ENCODE measurements at regions not wholly inside any gene's neighbourhood (a gene's known extent, or its start where the extent isn't known, plus 50 kb on each side); places are given as distances from the start of the nearest gene placed in this dataset.

DNA sequence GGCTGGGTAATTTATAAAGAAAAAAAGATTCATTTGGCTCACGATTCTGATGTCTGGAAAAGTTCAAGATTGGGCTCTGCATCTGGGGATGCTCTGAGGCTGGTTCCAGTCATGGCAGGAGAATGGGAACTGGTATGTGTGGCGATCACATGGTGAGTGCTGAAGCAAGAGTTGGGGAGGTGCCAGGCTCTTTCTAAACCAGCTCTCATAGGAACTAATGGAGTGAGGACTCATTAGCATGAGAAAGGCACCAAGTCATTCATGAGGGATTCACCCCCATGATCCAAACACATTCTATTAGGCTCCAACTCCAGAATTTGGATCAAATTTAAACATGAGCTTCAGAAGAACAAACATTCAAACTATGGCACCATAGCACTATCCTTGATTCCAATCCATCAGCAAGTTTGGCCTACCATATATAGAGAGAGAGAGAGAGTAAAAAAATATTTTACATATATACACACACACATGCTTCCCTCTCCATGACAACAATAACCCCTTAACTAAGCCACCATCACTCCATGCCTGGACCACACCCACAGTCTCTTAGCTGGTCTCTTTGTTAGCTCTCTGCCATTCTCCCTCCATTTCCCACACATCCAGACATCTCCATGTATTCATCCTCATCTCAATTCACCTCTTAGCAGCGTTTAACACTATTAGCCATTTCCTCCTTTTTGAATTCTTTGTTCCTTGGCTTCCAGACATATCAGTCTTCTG, 57.9 kb downstream of the NPY start:
- TF ChIP-seq CTCF (IDR thresholded peaks at IDR 0.05), result no peak
- no peak for TF ChIP-seq POLR2A (IDR thresholded peaks at IDR 0.05)
